Left ventricle myocardium inferior (tissue), 1 donor: ENCODE measurements at regions not wholly inside any gene's neighbourhood (a gene's known extent, or its start where the extent isn't known, plus 50 kb on each side); places are given as distances from the start of the nearest gene placed in this dataset.

ENCODE experiments used
- DNase-seq: peaks from one replicate; pipeline ENCODE4 v3.0.0-alpha.2; 2020
- H3K27ac ChIP-seq: fragments of 200-600 bp; replicated peaks from 2 replicates; pipeline ENCODE4 v1.8.0; 2021
- H3K27me3 ChIP-seq: fragments of 200-600 bp; 2 replicates; pipeline ENCODE4 v1.8.0; 2021; ENCODE audit warnings: low read depth
- H3K36me3 ChIP-seq: fragments of 200-600 bp; 2 replicates; pipeline ENCODE4 v1.8.0; 2021
- H3K4me1 ChIP-seq: fragments of 200-600 bp; 2 replicates; pipeline ENCODE4 v1.8.0; 2021
- H3K4me3 ChIP-seq: fragments of 200-600 bp; 2 replicates; pipeline ENCODE4 v1.8.0; 2021; ENCODE audit warnings: mild to moderate bottlenecking, moderate library complexity
- H3K9me3 ChIP-seq: fragments of 200-600 bp; replicated peaks from 2 replicates; pipeline ENCODE4 v1.8.0; 2021
- CTCF ChIP-seq: fragments of 200-600 bp; IDR thresholded peaks from 2 replicates; pipeline ENCODE4 v1.8.0; 2021; ENCODE audit warnings: antibody characterized with exemption, mild to moderate bottlenecking, borderline replicate concordance
- intact Hi-C: fragments of 100-400 bp; cut with micrococcal nuclease; formaldehyde crosslinking; loops from one replicate; pipeline ENCODE4 v1.11.0; 2022
- donor health status: DM: no; HTN: yes; CAD: no; lungs with severe emphysema.

GRCh38 chr7:54255242-54255641 is 286.9 kb upstream of the VSTM2A start:
- Histone ChIP-seq H3K9me3 (no peaks in the 10 kb centered on the region), H3K27me3 (no peaks in the 10 kb centered on the region), H3K4me1 (no peaks in the 10 kb centered on the region), H3K27ac (no peak overlapping the region), H3K36me3 (no peaks in the 10 kb centered on the region), H3K4me3 (no peak overlapping the region)
- no peak for TF ChIP-seq CTCF
- intact Hi-C loops, result no loop called here
- no peak for DNase-seq

GRCh38 chr7:54259185-54259584 is 283.0 kb upstream of the VSTM2A start:
- Histone ChIP-seq H3K4me1 (no peaks in the 10 kb centered on the region), H3K27me3 (no peaks in the 10 kb centered on the region), H3K4me3 (no peak overlapping the region), H3K27ac (no peak overlapping the region), H3K36me3 (no peaks in the 10 kb centered on the region), H3K9me3 (peaks cover 15% of the 10 kb centered on the region)
- no peak for DNase-seq
- no peak for TF ChIP-seq CTCF
- intact Hi-C loops, result no loop called here

- Histone ChIP-seq H3K9me3 (peaks cover 15% of the 10 kb centered on the region), H3K4me1 (no peaks in the 10 kb centered on the region), H3K4me3 (no peak overlapping the region), H3K27ac (no peak overlapping the region), H3K36me3 (no peaks in the 10 kb centered on the region), H3K27me3 (no peaks in the 10 kb centered on the region)
- intact Hi-C loops, result no loop called here
- no peak for TF ChIP-seq CTCF
- no peak for DNase-seq
Measured at GRCh38 chr7:54260941-54261371, 281.2 kb upstream of the VSTM2A start.

GRCh38 chr7:54278847-54279246 is 263.3 kb upstream of the VSTM2A start:
- no peak for DNase-seq
- no peaks in the 10 kb centered on the region for H3K4me1 ChIP-seq
- no peak for TF ChIP-seq CTCF
- no peaks in the 10 kb centered on the region for H3K36me3 ChIP-seq
- peaks cover 28% of the 10 kb centered on the region for H3K9me3 ChIP-seq
- no peak overlapping the region for H3K27ac ChIP-seq
- no peak overlapping the region for H3K4me3 ChIP-seq
- no peaks in the 10 kb centered on the region for H3K27me3 ChIP-seq
- intact Hi-C loops, result no loop called here

GRCh38 chr7:54292171-54292925 is 249.8 kb upstream of the VSTM2A start:
- intact Hi-C loops, result no loop called here
- Histone ChIP-seq H3K4me1 (no peaks in the 10 kb centered on the region), H3K4me3 (no peak overlapping the region), H3K27me3 (no peaks in the 10 kb centered on the region), H3K36me3 (no peaks in the 10 kb centered on the region), H3K27ac (no peak overlapping the region), H3K9me3 (peaks cover 52% of the 10 kb centered on the region)
- no peak for TF ChIP-seq CTCF
- no peak for DNase-seq
